B cell (primary cell): ENCODE measurements at regions not wholly inside any gene's neighbourhood (a gene's known extent, or its start where the extent isn't known, plus 50 kb on each side); places are given as distances from the start of the nearest gene placed in this dataset.

Experiments
- ATAC-seq: fragments of 200-7000 bp; cut with Tn5 transposase; one replicate; pipeline ENCODE4 v1.10.0; 2021; ENCODE audit warnings: low read depth, mild to moderate bottlenecking, moderate number of reproducible peaks, moderate library complexity
- CTCF ChIA-PET: fragments of 350-600 bp; sonication (Branson Sonifier 250); formaldehyde crosslinking; loops from one replicate; lab custom pipeline; 2021; ENCODE audit warnings: antibody characterized with exemption, inconsistent platforms; lab: Charles Lee
- POLR2A ChIA-PET: fragments of 350-600 bp; sonication (Branson Sonifier 250); formaldehyde crosslinking; loops from one replicate; lab custom pipeline; 2021; ENCODE audit warnings: antibody characterized with exemption; lab: Charles Lee
- DNase-seq: peaks from one replicate; pipeline ENCODE4 v3.0.0; 2013
- H2AFZ ChIP-seq: 2 replicates; pipeline ENCODE4 v1.6.1; 2012; ENCODE audit warnings: mild to moderate bottlenecking, low read depth, low read length; ENCODE audit not compliant: insufficient read depth, poor library complexity, severe bottlenecking
- H3K27ac ChIP-seq, 2 donors: 1 replicate in 1 of 2; 2 replicates in 1 of 2; pipeline ENCODE4 v1.5.1; 2012 to 2013; ENCODE audit warnings: low read length in 2 of 2, mild to moderate bottlenecking in 2 of 2, moderate library complexity in 1 of 2
- H3K27me3 ChIP-seq, 4 experiments: fragments of 200-600 bp in 1 of 4; sonication (generic) in 1 of 4; replicated peaks in 1 of 4; 1 replicate in 2 of 4; 2 replicates in 2 of 4; pipeline versions ENCODE4 v1.6.1 to v1.7.0; 2013 to 2016; ENCODE audit warnings: low read length in 3 of 4, mild to moderate bottlenecking in 2 of 4, mixed read lengths in 1 of 4, moderate library complexity in 1 of 4; ENCODE audit not compliant: insufficient read depth in 4 of 4, control insufficient read depth in 3 of 4; ENCODE audit errors: control extremely low read depth in 1 of 4
- H3K36me3 ChIP-seq, 2 experiments: replicated peaks in 1 of 2; 1 replicate in 1 of 2; 2 replicates in 1 of 2; pipeline versions ENCODE4 v1.6.1 to v1.7.1; 2013; ENCODE audit warnings: low read length in 1 of 2; ENCODE audit not compliant: insufficient read depth in 2 of 2, control insufficient read depth in 1 of 2; ENCODE audit errors: control extremely low read depth in 1 of 2, extremely low read depth in 1 of 2
- H3K4me1 ChIP-seq, 2 donors: fragments of 200-600 bp in 1 of 2; sonication (generic) in 1 of 2; 1 replicate in 1 of 2; 2 replicates in 1 of 2; pipeline versions ENCODE4 v1.5.1 to v1.6.1; 2013 to 2017; ENCODE audit warnings: low read length in 2 of 2; ENCODE audit not compliant: control insufficient read depth in 2 of 2, insufficient read depth in 2 of 2
- H3K4me2 ChIP-seq: replicated peaks from 2 replicates; pipeline ENCODE3; 2012; ENCODE audit warnings: mild to moderate bottlenecking, low read depth, low read length; ENCODE audit not compliant: poor library complexity, severe bottlenecking
- H3K4me3 ChIP-seq, 5 experiments: fragments of 200-600 bp in 1 of 5; sonication (generic) in 1 of 5; 1 replicate in 3 of 5; 2 replicates in 2 of 5; pipeline versions ENCODE4 v1.5.1 to v1.7.0; 2011 to 2016; ENCODE audit warnings: low read length in 4 of 5, mild to moderate bottlenecking in 4 of 5, low read depth in 2 of 5, control low read depth in 1 of 5, moderate library complexity in 1 of 5; ENCODE audit not compliant: insufficient read depth in 1 of 5; ENCODE audit errors: control extremely low read depth in 1 of 5, extremely low read depth in 1 of 5
- H3K79me2 ChIP-seq: fragments of 200-600 bp; sonication (generic); one replicate; pipeline ENCODE4 v1.6.0; 2016; ENCODE audit warnings: low read length; ENCODE audit not compliant: control insufficient read depth, insufficient read depth
- H3K9ac ChIP-seq: fragments of 200-600 bp; sonication (generic); 2 replicates; pipeline ENCODE4 v1.6.1; 2017; ENCODE audit warnings: mild to moderate bottlenecking, low read length, moderate library complexity
- H3K9me3 ChIP-seq, 3 donors: one replicate each; pipeline versions ENCODE4 v1.6.1 to v1.7.1; 2013; ENCODE audit warnings: low read length in 2 of 3; ENCODE audit not compliant: control insufficient read depth in 2 of 3, insufficient read depth in 1 of 3; ENCODE audit errors: control extremely low read depth in 1 of 3
- H4K20me1 ChIP-seq: 2 replicates; pipeline ENCODE4 v1.6.0; 2012; ENCODE audit warnings: mild to moderate bottlenecking, low read length; ENCODE audit not compliant: insufficient read depth, control insufficient read depth, poor library complexity, severe bottlenecking
- H3K27ac Mint-ChIP-seq: one replicate; pipeline ENCODE4 v1.8.0; 2021; ENCODE audit warnings: mixed read lengths
- H3K27me3 Mint-ChIP-seq: one replicate; pipeline ENCODE4 v1.8.0; 2021; ENCODE audit warnings: mixed read lengths
- H3K4me1 Mint-ChIP-seq: one replicate; pipeline ENCODE4 v1.8.0; 2021; ENCODE audit warnings: mixed read lengths
- H3K4me3 Mint-ChIP-seq: one replicate; pipeline ENCODE4 v1.8.0; 2021; ENCODE audit warnings: mixed read lengths
- H3K9me3 Mint-ChIP-seq: one replicate; pipeline ENCODE4 v1.8.0; 2022; ENCODE audit warnings: mixed read lengths; ENCODE audit not compliant: insufficient read depth
- CTCF ChIP-seq: fragments of 200-600 bp; IDR thresholded peaks from one replicate; pipeline ENCODE4 v1.8.0; 2022; ENCODE audit warnings: antibody characterized with exemption, mild to moderate bottlenecking
- EZH2 ChIP-seq: IDR thresholded peaks from 2 replicates; pipeline ENCODE4 v1.6.1; 2012; ENCODE audit warnings: borderline replicate concordance, low read depth, mild to moderate bottlenecking, moderate library complexity, low read length; ENCODE audit not compliant: insufficient read depth, poor library complexity, severe bottlenecking
- WGBS: methylation state at CpG from one replicate; pipeline ENCODE4 v1.1.5; 2013; ENCODE audit warnings: missing lambda C conversion rate; ENCODE audit not compliant: insufficient coverage; 5-methylcytosine and 5-hydroxymethylcytosine counted together
- intact Hi-C: fragments of 100-400 bp; cut with micrococcal nuclease; formaldehyde crosslinking; loops from one replicate; pipeline ENCODE4 v1.10.0; 2022

GRCh38 chr19:31783592-31783991 lies 434.4 kb upstream of the TSHZ3 start:
- no peaks in the 10 kb centered on the region for H3K27me3 Mint-ChIP-seq
- H4K20me1 ChIP-seq: no peaks in the 10 kb centered on the region
- H3K4me1 ChIP-seq: no peaks in the 10 kb centered on the region
- no peak overlapping the region for H3K9ac ChIP-seq
- no peaks in the 10 kb centered on the region for H3K27me3 ChIP-seq
- H3K4me1 Mint-ChIP-seq: no peaks in the 10 kb centered on the region
- H3K4me3 Mint-ChIP-seq: no peak overlapping the region
- no peaks in the 10 kb centered on the region for H3K9me3 Mint-ChIP-seq
- TF ChIP-seq EZH2: no peak
- no peak for TF ChIP-seq CTCF
- no peak for ATAC-seq
- H3K36me3 ChIP-seq: no peaks in the 10 kb centered on the region
- H3K27ac ChIP-seq: no peak overlapping the region
- no peak overlapping the region for H3K4me2 ChIP-seq
- H3K4me3 ChIP-seq: no peak overlapping the region
- DNase-seq: no peak
- H3K79me2 ChIP-seq: no peaks in the 10 kb centered on the region
- H3K9me3 ChIP-seq: peaks cover 0 to 16% (median 0%) of the 10 kb centered on the region in 3 donors
- no peak overlapping the region for H3K27ac Mint-ChIP-seq
- H2AFZ ChIP-seq: no peak overlapping the region
- ChIA-PET CTCF (no interaction called here), POLR2A (no interaction called here)
- WGBS: 98% methylated on average over 7 of the region's 9 CpGs
- intact Hi-C loops: no loop called here

GRCh38 chr19:31784671-31785101 lies 435.4 kb upstream of the TSHZ3 start:
- Mint-ChIP-seq H3K4me3 (no peak overlapping the region), H3K27me3 (no peaks in the 10 kb centered on the region), H3K27ac (no peak overlapping the region), H3K4me1 (no peaks in the 10 kb centered on the region), H3K9me3 (no peaks in the 10 kb centered on the region)
- no peak for DNase-seq
- Histone ChIP-seq H3K4me3 (no peak overlapping the region), H2AFZ (no peak overlapping the region), H4K20me1 (no peaks in the 10 kb centered on the region), H3K27me3 (no peaks in the 10 kb centered on the region), H3K79me2 (no peaks in the 10 kb centered on the region), H3K4me1 (no peaks in the 10 kb centered on the region), H3K27ac (no peak overlapping the region), H3K9me3 (peaks cover 0 to 16% (median 0%) of the 10 kb centered on the region in 3 donors), H3K9ac (no peak overlapping the region), H3K36me3 (no peaks in the 10 kb centered on the region), H3K4me2 (no peak overlapping the region)
- no peak for ATAC-seq
- POLR2A ChIA-PET: no interaction called here
- CTCF ChIA-PET: no interaction called here
- 63% methylated on average over 3 of the region's 3 CpGs for WGBS
- intact Hi-C loops: no loop called here
- TF ChIP-seq CTCF: no peak
